ENCODE measurements at regions not wholly inside any gene's neighbourhood (a gene's known extent, or its start where the extent isn't known, plus 50 kb on each side); places are given as distances from the start of the nearest gene placed in this dataset.
"Not testable (repeated sequence)": the region's sequence is repeated elsewhere in the genome, so short reads cannot be mapped to it uniquely, and the experiment has no call there.

DNA sequence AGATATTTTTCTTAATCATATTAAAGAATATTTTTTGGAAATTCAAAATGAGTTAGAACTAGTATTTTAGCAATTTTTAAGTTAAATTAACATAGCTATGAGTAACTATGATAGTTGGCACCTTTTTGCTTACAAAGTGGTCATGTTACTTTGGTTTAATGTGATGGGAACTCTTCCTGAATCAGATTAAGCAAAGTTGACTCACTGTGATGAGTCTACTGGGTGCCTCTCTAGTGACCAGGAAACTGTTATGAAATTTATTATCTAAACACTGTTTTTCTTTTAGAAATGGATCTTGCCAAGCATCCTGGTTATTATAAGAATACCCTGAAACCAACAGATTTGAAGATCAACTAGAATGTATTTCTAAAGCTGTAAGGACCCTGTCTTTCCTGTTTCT is 985.8 kb downstream of the TRAM1L1 start (continued):
- TF ChIP-seq ZNF462 (CRISPR knock-in tag; IDR thresholded peaks at IDR 0.05) = no peak
- no peak for TF ChIP-seq EZH2 (IDR thresholded peaks at IDR 0.05; ENCODE audit: low read depth, unreplicated experiment)
- no peak for TF ChIP-seq REST (IDR thresholded peaks at IDR 0.05; ENCODE audit: unreplicated experiment)
- TF ChIP-seq JUNB (IDR thresholded peaks at IDR 0.05; ENCODE audit: unreplicated experiment) = no peak
- no peak for TF ChIP-seq EZH2phosphoT487 (IDR thresholded peaks at IDR 0.05; ENCODE audit: unreplicated experiment)
- TF ChIP-seq, protein P1, sequence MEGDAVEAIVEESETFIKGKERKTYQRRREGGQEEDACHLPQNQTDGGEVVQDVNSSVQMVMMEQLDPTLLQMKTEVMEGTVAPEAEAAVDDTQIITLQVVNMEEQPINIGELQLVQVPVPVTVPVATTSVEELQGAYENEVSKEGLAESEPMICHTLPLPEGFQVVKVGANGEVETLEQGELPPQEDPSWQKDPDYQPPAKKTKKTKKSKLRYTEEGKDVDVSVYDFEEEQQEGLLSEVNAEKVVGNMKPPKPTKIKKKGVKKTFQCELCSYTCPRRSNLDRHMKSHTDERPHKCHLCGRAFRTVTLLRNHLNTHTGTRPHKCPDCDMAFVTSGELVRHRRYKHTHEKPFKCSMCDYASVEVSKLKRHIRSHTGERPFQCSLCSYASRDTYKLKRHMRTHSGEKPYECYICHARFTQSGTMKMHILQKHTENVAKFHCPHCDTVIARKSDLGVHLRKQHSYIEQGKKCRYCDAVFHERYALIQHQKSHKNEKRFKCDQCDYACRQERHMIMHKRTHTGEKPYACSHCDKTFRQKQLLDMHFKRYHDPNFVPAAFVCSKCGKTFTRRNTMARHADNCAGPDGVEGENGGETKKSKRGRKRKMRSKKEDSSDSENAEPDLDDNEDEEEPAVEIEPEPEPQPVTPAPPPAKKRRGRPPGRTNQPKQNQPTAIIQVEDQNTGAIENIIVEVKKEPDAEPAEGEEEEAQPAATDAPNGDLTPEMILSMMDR (conservative IDR thresholded peaks at IDR 0.05; ENCODE audit: low read depth in 2 of 2) = no peak

GRCh38 chr4:116097353-116097752 is 983.9 kb upstream of the NDST4 start:
- H3K4me2 ChIP-seq; H3K4me3 ChIP-seq; H3K27ac ChIP-seq (ENCODE audit: low read depth); H3K9me2 ChIP-seq (ENCODE audit: insufficient read depth); H3K36me3 ChIP-seq (ENCODE audit: insufficient read depth); H3K27me3 ChIP-seq (ENCODE audit: insufficient read depth); H3K27me3 Mint-ChIP-seq (ENCODE audit: insufficient read depth, low read depth, poor library complexity); DNase-seq (ENCODE audit: low spot score); H3K4me3 Mint-ChIP-seq; H4K20me1 ChIP-seq (replicated peaks; ENCODE audit: insufficient read depth); H3K4me1 Mint-ChIP-seq; ATAC-seq; H3K79me2 ChIP-seq (replicated peaks; ENCODE audit: insufficient read depth); H2AFZ ChIP-seq; H3F3A ChIP-seq (replicated peaks; ENCODE audit: low read depth); H3K27ac Mint-ChIP-seq: not testable (repeated sequence)
- Mint-ChIP-seq H3K9me3 (peaks cover 34% of the 10 kb centered on the region), H3K36me3 (ENCODE audit: low read depth) (peaks cover 34% of the 10 kb centered on the region)
- H3K4me1 ChIP-seq (ENCODE audit: insufficient read depth) = peaks cover 12% of the 10 kb centered on the region

Data from GM23338 (cell line).